ENCODE measurements at regions not wholly inside any gene's neighbourhood (a gene's known extent, or its start where the extent isn't known, plus 50 kb on each side); places are given as distances from the start of the nearest gene placed in this dataset.

DNA sequence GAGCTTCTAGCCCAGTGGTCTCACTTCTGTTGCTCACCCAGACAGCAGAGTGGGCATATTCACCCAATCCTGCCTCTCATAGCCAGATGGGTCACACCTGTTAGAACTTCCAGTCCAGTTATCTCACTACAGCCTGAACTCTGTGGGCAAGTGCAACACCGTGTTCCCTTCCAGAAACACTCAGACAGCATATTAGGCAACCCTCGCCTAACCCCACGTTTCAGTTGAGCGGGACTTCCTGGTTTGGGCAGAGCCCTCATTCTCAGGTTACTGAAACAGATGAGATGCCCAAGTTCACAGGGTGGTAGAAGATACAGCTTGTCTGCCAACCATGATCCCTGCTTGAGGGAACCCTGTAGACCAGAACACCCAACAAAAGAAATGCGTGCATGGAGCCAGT is 538.2 kb downstream of the CYLC2 start:
- no peak for TF ChIP-seq CTCF (IDR thresholded peaks at IDR 0.05; ENCODE audit: low read depth, low read length)
- TF ChIP-seq POLR2A (IDR thresholded peaks at IDR 0.05; ENCODE audit: extremely low read depth, insufficient read length): no peak
- no peak for TF ChIP-seq MAX (IDR thresholded peaks at IDR 0.05; ENCODE audit: low read depth, low read length)
- TF ChIP-seq MYC (IDR thresholded peaks at IDR 0.05; ENCODE audit: low read depth, low read length): no peak

All from NB4 (cell line).